HG03460 (cell line): ENCODE measurements at regions not wholly inside any gene's neighbourhood (a gene's known extent, or its start where the extent isn't known, plus 50 kb on each side); places are given as distances from the start of the nearest gene placed in this dataset.

Experiments used
- ATAC-seq: cut with Tn5 transposase; IDR thresholded peaks from one replicate; pipeline ENCODE4 v1.9.1; 2021; ENCODE audit not compliant: unreplicated experiment

DNA sequence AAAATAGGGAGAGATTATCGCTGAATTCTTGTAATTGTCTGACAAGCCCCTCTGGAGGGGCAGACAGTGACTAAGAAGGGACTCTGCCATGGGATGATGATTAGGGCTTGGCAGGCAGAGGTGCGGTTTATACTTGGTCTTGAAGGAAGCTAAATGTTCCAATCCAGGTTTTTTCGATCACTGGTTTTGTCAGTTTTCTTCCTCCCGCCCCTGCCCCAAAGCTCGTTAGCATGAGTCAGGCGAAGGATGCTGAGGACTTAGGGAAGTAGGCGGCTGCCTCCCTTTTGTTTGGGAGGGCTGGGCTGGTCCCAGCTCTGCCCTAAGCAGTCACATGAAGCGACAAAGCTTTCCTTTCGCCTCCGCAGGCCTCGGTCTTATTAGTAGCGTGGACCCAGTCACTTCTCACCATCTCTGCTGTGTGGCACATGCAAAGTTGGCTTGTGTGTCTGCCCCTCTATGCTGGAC, 314.2 kb downstream of the CDC5L start:
- ATAC-seq, result no peak

DNA sequence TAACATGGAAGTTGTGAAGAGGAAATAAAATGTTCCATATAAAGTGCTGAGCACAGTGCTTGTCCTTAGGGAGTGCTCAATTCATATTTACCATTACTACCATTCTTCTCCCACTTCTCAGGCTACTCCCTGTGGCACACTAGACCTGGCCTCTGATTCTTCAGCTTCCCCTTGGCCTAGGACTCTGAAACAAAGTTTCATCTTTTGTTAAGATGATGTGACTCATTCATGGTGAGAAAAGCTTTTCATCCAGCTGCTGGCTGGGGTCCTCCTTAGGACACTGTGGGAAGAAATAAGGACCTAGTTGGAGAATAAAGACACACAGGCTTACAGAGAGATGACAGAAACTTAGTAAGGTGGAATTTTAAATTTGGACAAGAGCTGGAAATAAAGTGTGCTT, 314.8 kb downstream of the CDC5L start:
- ATAC-seq, result no peak

- ATAC-seq, result no peak
Observed at GRCh38 chr6:44704240-44705150, 317.0 kb downstream of the CDC5L start.

- ATAC-seq, result no peak
Observed at GRCh38 chr6:44705596-44705995, 318.1 kb downstream of the CDC5L start.

- ATAC-seq, result no peak
Observed at GRCh38 chr6:44706011-44706410, 318.5 kb downstream of the CDC5L start.

DNA sequence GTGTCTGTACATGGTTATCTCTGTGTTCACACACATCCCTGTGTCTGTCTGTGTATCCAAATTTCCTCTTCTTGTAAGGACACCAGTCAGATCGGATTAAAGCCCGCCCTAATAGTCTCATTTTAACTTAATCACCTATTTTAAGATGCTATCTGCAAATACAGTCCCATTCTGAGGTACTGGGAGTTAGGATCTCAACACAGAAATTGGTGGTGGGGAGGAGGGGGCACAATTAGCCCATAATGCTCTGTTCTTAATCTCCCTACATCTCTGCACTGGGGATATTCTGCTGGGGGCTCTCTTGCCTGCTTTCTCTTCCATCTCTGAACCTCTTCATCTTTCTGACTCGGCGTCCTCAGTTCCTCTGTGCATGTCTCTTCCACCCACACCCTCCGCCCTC, 320.7 kb downstream of the CDC5L start:
- no peak for ATAC-seq

GRCh38 chr6:44712353-44713111, 325.0 kb downstream of the CDC5L start:
- no peak for ATAC-seq

DNA sequence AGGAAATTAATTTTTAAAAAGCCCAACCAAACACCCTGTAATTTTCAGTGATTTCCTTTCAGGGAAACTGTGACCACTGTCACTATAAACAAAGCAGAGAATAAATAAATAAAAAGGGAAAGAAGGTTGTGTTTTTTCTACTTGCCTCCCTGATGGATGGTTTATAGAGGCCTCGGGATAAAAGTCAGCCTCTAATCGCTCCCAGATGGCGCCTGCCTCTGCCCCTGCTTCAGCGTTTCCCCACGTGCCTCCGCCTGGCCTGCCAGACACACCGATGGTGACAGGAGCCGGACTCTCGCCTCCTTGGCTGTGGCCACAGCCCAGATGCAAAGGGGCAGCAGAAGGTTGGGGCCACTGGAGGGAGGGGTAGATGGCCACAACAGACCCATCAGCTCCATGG, 327.7 kb downstream of the CDC5L start:
- no peak for ATAC-seq

- ATAC-seq, result no peak
Observed at GRCh38 chr6:44715925-44716324, 328.4 kb downstream of the CDC5L start.

- ATAC-seq, result no peak
Observed at GRCh38 chr6:44717431-44717830, 329.9 kb downstream of the CDC5L start.

- no peak for ATAC-seq
Observed at GRCh38 chr6:44721954-44722578, 334.6 kb downstream of the CDC5L start.

DNA sequence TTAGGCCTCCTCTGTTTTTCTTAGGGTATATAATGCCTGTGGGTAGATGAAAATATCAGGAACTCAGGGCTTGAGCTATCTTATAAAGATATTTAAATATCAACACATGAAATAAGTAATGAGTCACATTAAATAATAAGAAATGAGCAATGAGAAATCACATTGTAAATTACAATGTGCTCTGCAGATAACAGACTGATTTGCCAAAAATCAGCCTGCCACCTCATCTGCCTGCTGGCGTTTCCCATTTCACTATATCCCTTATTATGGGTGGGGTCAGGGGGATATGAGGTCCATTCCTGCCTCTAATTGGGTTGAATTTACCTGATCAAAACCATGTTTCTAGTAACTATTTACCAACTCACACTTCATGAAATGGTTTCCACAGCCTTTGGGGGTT, 335.2 kb downstream of the CDC5L start:
- no peak for ATAC-seq

DNA sequence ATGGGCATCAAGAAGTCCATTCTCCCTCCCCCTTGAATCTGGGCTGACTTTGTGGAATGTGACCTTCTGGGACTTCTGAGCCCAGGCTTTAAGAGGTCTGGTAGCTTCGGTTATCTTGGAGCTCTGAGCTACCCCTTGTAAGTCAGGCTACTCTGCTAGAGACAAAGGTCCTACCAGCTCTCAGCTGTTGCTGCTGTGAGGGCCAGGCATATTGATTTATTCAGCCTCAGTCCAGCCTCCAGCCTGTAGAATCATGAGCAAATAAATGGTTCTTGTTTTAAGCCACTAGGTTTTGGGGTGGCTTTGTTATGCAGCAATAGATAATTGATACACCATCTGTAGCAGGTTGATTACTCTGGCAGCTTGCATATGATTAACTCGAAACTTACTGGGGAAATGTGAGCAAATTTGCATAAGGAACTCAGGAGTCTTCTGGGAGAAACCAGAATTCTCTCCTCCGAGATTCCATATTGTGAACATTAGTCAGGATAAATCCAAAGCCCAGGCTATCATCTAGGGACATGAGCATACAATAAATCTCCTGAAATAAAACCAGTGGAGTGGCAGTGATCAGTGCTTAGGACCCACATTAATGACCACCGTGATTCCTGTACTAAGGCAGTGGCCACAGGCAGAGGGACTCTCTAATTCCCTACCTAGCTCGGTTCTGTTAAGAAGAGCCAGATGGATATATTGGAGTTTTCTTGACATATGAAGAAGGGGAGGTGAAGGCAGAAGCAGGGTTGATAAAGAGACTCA, 336.1 kb downstream of the CDC5L start:
- no peak for ATAC-seq

DNA sequence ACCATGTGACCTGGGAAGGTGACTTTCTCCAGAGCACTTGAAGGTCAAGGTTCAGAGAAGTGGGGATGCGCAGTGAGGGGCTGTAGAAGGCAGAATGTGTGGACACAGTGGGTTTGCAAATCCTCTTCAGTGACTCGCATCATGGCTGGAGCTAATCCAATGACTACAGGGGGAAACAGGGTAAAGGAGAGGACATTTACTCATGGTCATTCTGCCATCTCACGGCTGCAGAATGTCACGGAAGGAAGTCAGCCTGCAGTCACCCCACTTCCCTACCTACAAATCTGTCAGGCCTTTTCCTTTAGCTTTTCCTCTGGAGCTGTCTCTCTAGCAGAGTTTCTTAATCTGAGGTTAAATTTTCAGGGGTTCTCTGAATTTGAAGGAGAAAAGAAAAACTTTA, 337.6 kb downstream of the CDC5L start:
- ATAC-seq, result no peak

GRCh38 chr6:44727651-44728630, 340.4 kb downstream of the CDC5L start:
- no peak for ATAC-seq

DNA sequence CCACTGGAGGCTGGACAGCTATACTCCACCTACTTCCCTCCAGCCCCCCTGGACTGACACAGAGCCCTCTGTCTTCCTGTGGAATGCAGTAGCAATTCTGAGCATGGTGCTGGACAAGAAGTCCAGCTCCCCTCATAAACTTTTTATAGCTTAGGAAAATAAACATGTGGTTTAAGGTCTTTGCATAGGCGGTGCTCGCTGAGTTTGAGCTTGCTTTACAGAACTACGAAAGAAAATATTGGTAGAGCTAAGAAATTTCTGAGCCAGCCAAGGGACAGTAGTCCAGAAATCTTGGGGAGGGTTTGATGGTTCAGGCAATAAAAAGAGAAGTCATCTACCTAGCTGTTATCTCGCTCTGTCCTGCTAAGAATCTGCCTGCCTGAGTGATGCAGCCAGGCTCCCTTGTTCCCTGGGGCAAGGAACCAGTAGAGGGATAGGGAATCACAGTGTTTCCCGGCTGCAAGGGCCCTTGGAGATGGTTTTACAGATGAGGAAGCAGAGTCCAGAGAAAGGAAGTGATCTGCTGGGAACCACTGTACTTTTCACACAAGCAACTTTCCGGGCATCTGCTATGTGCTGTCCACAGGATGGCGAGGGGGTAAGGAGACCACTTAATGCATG, 343.4 kb downstream of the CDC5L start:
- no peak for ATAC-seq

GRCh38 chr6:44731485-44732095, 344.1 kb downstream of the CDC5L start:
- ATAC-seq, result no peak

DNA sequence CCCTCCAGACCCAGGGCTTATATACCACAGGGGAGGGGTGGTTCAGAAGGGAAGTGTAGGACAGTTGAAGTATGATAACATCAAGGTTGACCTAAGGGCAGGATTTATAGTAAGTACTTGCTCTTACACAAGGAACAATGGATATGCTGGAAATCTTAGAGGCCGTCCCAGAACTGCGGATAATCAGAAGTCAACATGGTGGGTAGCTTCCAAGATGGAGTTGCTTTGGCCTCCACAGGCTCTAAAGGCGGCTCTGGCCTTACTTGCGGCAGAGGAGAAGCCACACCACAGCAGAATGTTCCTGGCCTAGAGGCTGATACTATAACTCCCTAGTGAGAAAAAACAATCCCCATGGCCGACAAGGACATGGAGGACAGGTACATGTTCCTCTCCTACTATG, 344.7 kb downstream of the CDC5L start:
- no peak for ATAC-seq

DNA sequence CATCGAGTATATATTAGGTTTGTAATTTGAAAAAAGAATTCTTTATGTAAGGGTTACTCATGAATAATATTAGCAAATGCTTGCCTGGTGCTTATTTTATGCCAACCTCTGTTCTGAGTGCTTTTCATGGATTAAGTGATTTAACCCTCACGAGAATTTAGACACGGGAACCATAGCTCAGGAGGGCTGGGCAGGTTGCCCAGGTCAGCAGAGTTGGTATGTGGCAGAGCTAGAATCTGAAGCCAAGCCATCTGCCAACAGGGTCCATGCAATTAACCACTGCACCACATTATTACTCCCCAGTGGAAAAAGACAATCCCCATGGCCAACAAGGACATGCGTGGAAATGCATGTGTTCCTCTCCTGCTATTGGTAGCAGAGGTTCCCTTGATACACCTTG, 345.6 kb downstream of the CDC5L start:
- ATAC-seq, result no peak
